LNCAP (cell line): ENCODE measurements at regions not wholly inside any gene's neighbourhood (a gene's known extent, or its start where the extent isn't known, plus 50 kb on each side); places are given as distances from the start of the nearest gene placed in this dataset.

Source experiments
- CTCF ChIP-seq: fragments of 450-650 bp; IDR thresholded peaks from 2 replicates; pipeline ENCODE4 v1.5.1; 2017; ENCODE audit warnings: mild to moderate bottlenecking

- TF ChIP-seq CTCF, result no peak
Measured at GRCh38 chr5:107092695-107093094, 578.0 kb downstream of the EFNA5 start.

- TF ChIP-seq CTCF, result no peak
Measured at GRCh38 chr5:107090506-107090905, 580.2 kb downstream of the EFNA5 start.

GRCh38 chr5:107088907-107089306 lies 581.8 kb downstream of the EFNA5 start:
- no peak for TF ChIP-seq CTCF

- TF ChIP-seq CTCF, result no peak
Measured at GRCh38 chr5:107085572-107085971, 585.2 kb downstream of the EFNA5 start.

GRCh38 chr5:107074996-107075395 lies 595.7 kb downstream of the EFNA5 start:
- no peak for TF ChIP-seq CTCF

- no peak for TF ChIP-seq CTCF
Measured at GRCh38 chr5:107072967-107073366, 597.8 kb downstream of the EFNA5 start.

- no peak for TF ChIP-seq CTCF
Measured at GRCh38 chr5:107072440-107072839, 598.3 kb downstream of the EFNA5 start.

- TF ChIP-seq CTCF, result no peak
Measured at GRCh38 chr5:107068782-107069181, 602.0 kb downstream of the EFNA5 start.
